ENCODE measurements at regions not wholly inside any gene's neighbourhood (a gene's known extent, or its start where the extent isn't known, plus 50 kb on each side); places are given as distances from the start of the nearest gene placed in this dataset.

DNA sequence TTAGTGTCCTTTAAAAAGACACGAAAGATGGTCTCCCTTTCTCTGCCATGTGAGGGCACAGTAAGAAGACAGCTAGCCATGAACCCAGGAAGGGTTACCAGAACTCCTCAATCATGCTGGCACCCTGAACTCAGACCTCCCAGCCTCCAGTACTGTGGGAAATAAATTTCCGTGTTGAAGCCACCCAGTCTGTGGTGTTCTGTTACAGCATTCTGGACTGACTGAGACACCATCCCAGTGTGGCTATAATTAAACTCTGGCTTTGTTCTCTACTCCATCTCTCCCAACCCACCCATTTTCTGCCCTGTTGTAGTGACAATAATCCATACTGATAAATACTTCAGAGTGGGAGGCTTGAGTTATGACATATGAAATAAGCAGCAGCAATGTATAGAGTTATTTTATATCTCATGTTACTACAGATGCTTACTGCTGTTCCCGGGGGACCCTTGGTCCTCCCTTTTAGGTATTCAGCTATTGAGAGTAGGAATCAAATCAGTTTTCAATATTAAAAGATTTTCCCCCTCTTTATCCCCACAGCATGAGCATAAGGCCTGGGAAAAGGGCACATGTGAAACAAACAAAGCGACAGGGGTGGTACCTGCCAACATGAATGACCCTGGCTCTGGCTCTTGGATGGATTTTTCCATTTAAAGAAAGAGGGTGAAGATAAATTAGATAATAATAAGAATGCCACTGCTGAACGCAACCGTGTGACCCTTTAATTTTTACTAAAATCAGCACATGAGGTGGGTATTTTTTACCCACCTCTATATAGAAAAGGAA is 224.3 kb upstream of the SLC35B3 start:
- no peaks in the 10 kb centered on the region for H3K36me3 ChIP-seq (ENCODE audit: control insufficient read depth, insufficient read depth, low read length)
- DNase-seq: no peak
- H3K4me3 ChIP-seq (ENCODE audit: low read length): no peak overlapping the region
- no peaks in the 10 kb centered on the region for H3K4me1 ChIP-seq (ENCODE audit: control insufficient read depth, insufficient read depth, low read length)
- no peaks in the 10 kb centered on the region for H3K27me3 ChIP-seq (ENCODE audit: control insufficient read depth, insufficient read depth, low read length)
- WGBS (ENCODE audit: insufficient coverage, low lambda C conversion rate): 93% methylated on average over 3 of the region's 6 CpGs
- H3K9me3 ChIP-seq (ENCODE audit: control insufficient read depth, low read depth, low read length): no peaks in the 10 kb centered on the region
- H3K27ac ChIP-seq (ENCODE audit: low read length): no peak overlapping the region

DNA sequence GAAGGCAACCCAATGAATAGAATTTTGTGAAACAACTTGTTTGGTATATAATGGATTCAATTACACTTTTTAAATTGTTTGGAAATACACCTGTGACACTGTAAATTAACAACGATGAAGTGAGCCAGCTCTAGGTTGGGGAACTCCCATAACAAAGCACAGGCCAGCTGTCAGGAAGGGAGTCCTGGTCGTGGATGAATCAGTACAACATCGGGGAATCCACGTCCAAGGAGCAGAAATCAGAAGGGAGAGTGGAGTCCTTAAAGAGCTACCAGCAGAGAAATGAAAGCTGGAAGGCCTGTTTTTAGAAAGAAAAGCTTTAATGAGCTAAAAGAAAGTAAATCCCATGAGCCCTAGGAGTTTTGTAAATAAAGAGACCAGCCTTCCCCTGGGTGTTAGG is 223.1 kb upstream of the SLC35B3 start:
- Histone ChIP-seq H3K4me3 (ENCODE audit: low read length) (no peak overlapping the region), H3K27ac (ENCODE audit: low read length) (no peak overlapping the region), H3K4me1 (ENCODE audit: control insufficient read depth, insufficient read depth, low read length) (no peaks in the 10 kb centered on the region), H3K27me3 (ENCODE audit: control insufficient read depth, insufficient read depth, low read length) (no peaks in the 10 kb centered on the region), H3K9me3 (ENCODE audit: control insufficient read depth, low read depth, low read length) (no peaks in the 10 kb centered on the region), H3K36me3 (ENCODE audit: control insufficient read depth, insufficient read depth, low read length) (no peaks in the 10 kb centered on the region)
- WGBS (ENCODE audit: insufficient coverage, low lambda C conversion rate): 70% methylated on average over 4 of the region's 4 CpGs
- DNase-seq: no peak

DNA sequence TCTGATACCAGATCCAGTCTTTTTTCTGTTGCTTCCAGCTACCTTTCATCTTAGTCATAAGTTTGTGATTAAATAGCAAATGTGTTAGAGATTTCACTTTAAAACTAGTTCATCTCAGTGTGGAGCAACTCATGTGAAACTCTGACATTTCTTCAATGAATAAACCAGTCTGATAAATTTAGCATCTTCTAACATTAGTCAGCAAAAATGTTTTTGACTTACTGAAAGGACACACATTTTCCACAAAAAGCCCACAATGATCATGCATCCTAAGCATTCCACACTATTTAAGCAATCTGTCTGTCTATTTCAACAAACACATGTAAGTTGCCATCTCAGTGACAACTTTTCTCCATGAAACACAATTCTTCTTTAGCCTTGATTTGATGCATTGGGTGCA is 222.2 kb upstream of the SLC35B3 start:
- H3K27me3 ChIP-seq (ENCODE audit: control insufficient read depth, insufficient read depth, low read length): no peaks in the 10 kb centered on the region
- H3K4me3 ChIP-seq (ENCODE audit: low read length): no peak overlapping the region
- DNase-seq: no peak
- no peak overlapping the region for H3K27ac ChIP-seq (ENCODE audit: low read length)
- no peaks in the 10 kb centered on the region for H3K4me1 ChIP-seq (ENCODE audit: control insufficient read depth, insufficient read depth, low read length)
- no peaks in the 10 kb centered on the region for H3K36me3 ChIP-seq (ENCODE audit: control insufficient read depth, insufficient read depth, low read length)
- no peaks in the 10 kb centered on the region for H3K9me3 ChIP-seq (ENCODE audit: control insufficient read depth, low read depth, low read length)

DNA sequence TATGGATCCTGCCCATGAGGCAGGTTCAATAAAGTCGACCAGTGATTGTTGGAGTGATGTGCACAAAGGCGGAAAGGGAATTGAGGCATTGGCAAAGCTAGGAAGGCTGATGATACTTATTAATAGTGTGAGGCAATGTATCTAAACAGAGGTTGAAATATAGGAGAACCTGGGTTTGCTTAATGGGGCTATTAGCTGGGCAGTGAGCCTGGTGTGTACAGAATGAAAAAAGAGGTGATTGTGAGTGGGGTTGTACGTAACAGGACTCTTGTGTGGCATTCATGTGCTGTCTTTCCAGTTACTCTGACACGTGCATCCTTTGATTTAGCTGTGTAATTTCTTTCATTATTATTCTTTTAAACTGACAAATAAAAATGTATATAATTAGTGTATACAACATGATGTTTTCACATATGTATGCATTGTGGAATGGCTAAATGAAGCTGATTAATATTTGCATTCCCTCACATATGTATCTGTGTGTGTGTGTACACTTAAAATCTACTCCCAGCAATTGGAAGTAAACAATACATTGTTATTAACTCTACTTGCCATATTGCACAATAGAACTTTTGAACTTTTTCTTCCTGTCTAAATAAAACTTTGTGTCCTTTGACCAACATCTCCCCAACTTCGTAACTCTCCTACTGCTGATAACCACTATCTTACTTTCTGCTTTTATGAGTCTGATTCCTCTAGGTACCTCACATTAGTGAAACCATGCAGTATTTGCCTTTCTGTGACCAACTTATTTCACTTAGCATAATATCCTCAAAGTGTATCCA is 220.5 kb upstream of the SLC35B3 start:
- Histone ChIP-seq H3K4me3 (ENCODE audit: low read length) (no peak overlapping the region), H3K9me3 (ENCODE audit: control insufficient read depth, low read depth, low read length) (no peaks in the 10 kb centered on the region), H3K36me3 (ENCODE audit: control insufficient read depth, insufficient read depth, low read length) (no peaks in the 10 kb centered on the region), H3K27me3 (ENCODE audit: control insufficient read depth, insufficient read depth, low read length) (no peaks in the 10 kb centered on the region), H3K4me1 (ENCODE audit: control insufficient read depth, insufficient read depth, low read length) (no peaks in the 10 kb centered on the region), H3K27ac (ENCODE audit: low read length) (no peak overlapping the region)
- WGBS (ENCODE audit: insufficient coverage, low lambda C conversion rate): 80% methylated on average over 4 of the region's 5 CpGs
- DNase-seq: peak; percentile 10 to 12

DNA sequence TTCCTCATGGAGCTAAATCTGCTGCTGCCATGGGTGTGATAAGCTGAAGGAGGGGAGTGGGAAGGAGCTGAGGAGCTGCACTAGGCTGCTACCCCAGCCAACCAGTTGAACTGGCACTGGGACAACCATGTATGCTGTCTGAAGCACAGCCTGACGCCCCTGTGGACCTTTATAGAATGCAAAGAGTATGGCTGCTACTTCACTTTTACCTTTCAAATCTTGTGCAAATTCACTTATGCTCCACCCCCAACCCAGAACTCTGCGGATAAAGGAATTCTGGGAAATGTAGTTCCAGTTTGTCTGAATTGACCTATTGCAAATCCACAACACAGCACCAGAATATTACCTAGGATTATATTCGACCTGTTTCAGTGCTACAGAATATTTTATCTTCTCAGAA is 217.4 kb upstream of the SLC35B3 start:
- no peak overlapping the region for H3K4me3 ChIP-seq (ENCODE audit: low read length)
- H3K27ac ChIP-seq (ENCODE audit: low read length): no peak overlapping the region
- no peak for DNase-seq
- H3K36me3 ChIP-seq (ENCODE audit: control insufficient read depth, insufficient read depth, low read length): no peaks in the 10 kb centered on the region
- no peaks in the 10 kb centered on the region for H3K4me1 ChIP-seq (ENCODE audit: control insufficient read depth, insufficient read depth, low read length)
- WGBS (ENCODE audit: insufficient coverage, low lambda C conversion rate): no CpG with 5 or more reads among the region's 3 CpGs
- H3K27me3 ChIP-seq (ENCODE audit: control insufficient read depth, insufficient read depth, low read length): no peaks in the 10 kb centered on the region
- H3K9me3 ChIP-seq (ENCODE audit: control insufficient read depth, low read depth, low read length): no peaks in the 10 kb centered on the region

DNA sequence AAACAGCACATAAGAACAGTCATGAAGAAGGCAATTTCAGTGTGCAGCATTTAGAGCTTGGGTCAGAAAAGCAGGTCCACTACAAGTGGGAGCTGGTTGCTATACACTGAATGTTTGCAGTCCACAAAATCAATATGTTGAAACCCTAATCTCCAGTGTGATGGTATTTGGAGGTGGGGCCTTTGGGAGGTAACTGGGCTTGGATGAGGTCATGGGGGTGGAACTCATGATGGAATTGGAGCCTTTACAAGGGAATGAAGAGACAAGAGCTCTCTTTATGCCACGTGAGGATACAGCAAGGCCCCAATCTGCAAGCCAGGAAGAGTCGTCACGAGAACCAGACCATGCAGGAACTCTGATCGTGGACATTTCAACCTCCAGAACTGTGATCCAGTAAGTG is 216.7 kb upstream of the SLC35B3 start:
- Histone ChIP-seq H3K4me3 (ENCODE audit: low read length) (no peak overlapping the region), H3K27me3 (ENCODE audit: control insufficient read depth, insufficient read depth, low read length) (no peaks in the 10 kb centered on the region), H3K36me3 (ENCODE audit: control insufficient read depth, insufficient read depth, low read length) (no peaks in the 10 kb centered on the region), H3K4me1 (ENCODE audit: control insufficient read depth, insufficient read depth, low read length) (no peaks in the 10 kb centered on the region), H3K27ac (ENCODE audit: low read length) (no peak overlapping the region), H3K9me3 (ENCODE audit: control insufficient read depth, low read depth, low read length) (no peaks in the 10 kb centered on the region)
- 40% methylated on average over 1 of the region's 4 CpGs for WGBS (ENCODE audit: insufficient coverage, low lambda C conversion rate)
- DNase-seq: no peak

DNA sequence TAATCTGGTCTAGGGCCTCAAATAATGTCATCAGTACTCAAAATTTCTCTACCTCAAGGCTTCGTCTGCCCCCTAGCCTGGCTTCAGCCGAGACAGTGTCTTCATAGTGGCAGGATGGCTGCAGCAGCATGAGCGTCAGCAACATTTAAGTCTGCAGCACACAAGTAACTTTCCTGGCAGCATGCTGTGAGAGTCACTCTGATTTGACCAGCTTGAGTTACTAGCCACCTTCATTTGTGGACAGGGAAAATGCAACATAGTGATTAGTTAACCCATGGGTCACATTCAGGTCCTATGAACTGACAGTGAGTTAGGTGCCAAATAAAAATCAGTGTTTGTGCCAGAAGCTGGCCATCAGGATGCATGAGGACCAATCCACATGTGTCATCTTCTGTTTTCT is 209.9 kb upstream of the SLC35B3 start:
- Histone ChIP-seq H3K4me1 (ENCODE audit: control insufficient read depth, insufficient read depth, low read length) (no peaks in the 10 kb centered on the region), H3K36me3 (ENCODE audit: control insufficient read depth, insufficient read depth, low read length) (no peaks in the 10 kb centered on the region), H3K27ac (ENCODE audit: low read length) (no peak overlapping the region), H3K4me3 (ENCODE audit: low read length) (no peak overlapping the region), H3K27me3 (ENCODE audit: control insufficient read depth, insufficient read depth, low read length) (no peaks in the 10 kb centered on the region), H3K9me3 (ENCODE audit: control insufficient read depth, low read depth, low read length) (no peaks in the 10 kb centered on the region)
- DNase-seq: no peak
- WGBS (ENCODE audit: insufficient coverage, low lambda C conversion rate): no CpG with 5 or more reads among the region's 3 CpGs

DNA sequence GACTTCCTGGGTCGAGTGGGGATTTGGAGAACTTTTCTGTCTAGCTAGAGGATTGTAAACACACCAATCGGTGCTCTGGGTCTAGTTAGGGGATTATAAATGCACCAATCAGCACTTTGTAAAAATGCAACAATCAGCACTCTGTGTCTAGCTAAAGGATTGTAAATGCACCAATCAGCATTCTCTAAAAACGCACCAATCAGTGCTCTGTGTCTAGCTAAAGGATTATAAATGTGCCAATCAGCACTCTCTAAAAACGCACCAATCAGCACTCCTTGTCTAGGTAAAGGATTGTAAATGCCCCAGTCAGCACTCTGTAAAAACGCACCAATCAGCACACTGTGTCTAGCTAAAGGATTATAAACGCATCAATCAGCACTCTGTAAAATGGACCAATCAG is 209.0 kb upstream of the SLC35B3 start:
- Histone ChIP-seq H3K27ac (ENCODE audit: low read length) (no peak overlapping the region), H3K4me3 (ENCODE audit: low read length) (no peak overlapping the region), H3K27me3 (ENCODE audit: control insufficient read depth, insufficient read depth, low read length) (no peaks in the 10 kb centered on the region), H3K36me3 (ENCODE audit: control insufficient read depth, insufficient read depth, low read length) (no peaks in the 10 kb centered on the region), H3K9me3 (ENCODE audit: control insufficient read depth, low read depth, low read length) (no peaks in the 10 kb centered on the region), H3K4me1 (ENCODE audit: control insufficient read depth, insufficient read depth, low read length) (no peaks in the 10 kb centered on the region)
- DNase-seq: no peak
- no CpG with 5 or more reads among the region's 6 CpGs for WGBS (ENCODE audit: insufficient coverage, low lambda C conversion rate)

DNA sequence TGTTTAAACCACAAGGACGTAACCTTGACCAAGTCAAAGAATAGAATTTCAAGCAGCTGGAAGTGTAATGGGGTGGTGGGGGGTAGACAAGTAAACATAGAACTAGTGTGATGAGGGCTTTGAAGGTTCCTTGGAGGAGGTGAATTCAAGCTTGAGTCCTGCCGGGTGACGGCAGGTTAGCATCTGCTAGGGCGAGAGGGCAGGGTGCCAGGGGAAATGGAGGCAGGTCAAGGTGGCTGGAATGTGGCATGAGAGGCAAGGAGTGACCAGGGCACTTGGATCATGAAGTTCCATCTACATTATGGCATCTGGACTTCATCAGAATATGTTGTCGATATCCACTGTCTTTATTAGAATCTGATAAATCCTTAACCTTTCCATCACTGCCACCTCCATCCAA is 207.5 kb upstream of the SLC35B3 start:
- H3K9me3 ChIP-seq (ENCODE audit: control insufficient read depth, low read depth, low read length): no peaks in the 10 kb centered on the region
- no peak overlapping the region for H3K27ac ChIP-seq (ENCODE audit: low read length)
- no peak for DNase-seq
- H3K27me3 ChIP-seq (ENCODE audit: control insufficient read depth, insufficient read depth, low read length): no peaks in the 10 kb centered on the region
- H3K4me1 ChIP-seq (ENCODE audit: control insufficient read depth, insufficient read depth, low read length): no peaks in the 10 kb centered on the region
- H3K36me3 ChIP-seq (ENCODE audit: control insufficient read depth, insufficient read depth, low read length): no peaks in the 10 kb centered on the region
- 86% methylated on average over 1 of the region's 5 CpGs for WGBS (ENCODE audit: insufficient coverage, low lambda C conversion rate)
- H3K4me3 ChIP-seq (ENCODE audit: low read length): no peak overlapping the region

DNA sequence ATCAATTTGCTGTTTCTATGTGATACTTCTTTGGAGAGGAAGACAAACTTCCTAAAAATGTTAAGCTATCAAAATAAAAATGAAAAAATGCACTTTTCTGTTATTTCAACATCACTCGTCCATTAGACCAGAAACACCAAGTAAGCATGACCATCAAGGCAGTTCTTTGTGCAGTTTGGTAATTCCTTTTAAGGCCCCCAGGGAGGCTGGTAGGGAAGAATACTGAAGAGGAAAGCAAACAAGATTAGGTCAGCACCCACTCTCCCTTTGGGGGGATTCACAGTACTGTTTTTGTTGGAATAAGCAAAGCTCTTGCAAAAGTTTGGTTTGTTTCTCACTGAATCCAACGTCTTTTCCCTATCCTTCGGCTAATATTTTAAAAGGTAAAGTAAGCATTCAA is 206.8 kb upstream of the SLC35B3 start:
- Histone ChIP-seq H3K27me3 (ENCODE audit: control insufficient read depth, insufficient read depth, low read length) (no peaks in the 10 kb centered on the region), H3K36me3 (ENCODE audit: control insufficient read depth, insufficient read depth, low read length) (no peaks in the 10 kb centered on the region), H3K9me3 (ENCODE audit: control insufficient read depth, low read depth, low read length) (no peaks in the 10 kb centered on the region), H3K27ac (ENCODE audit: low read length) (no peak overlapping the region), H3K4me3 (ENCODE audit: low read length) (no peak overlapping the region), H3K4me1 (ENCODE audit: control insufficient read depth, insufficient read depth, low read length) (no peaks in the 10 kb centered on the region)
- no CpG with 5 or more reads among the region's 3 CpGs for WGBS (ENCODE audit: insufficient coverage, low lambda C conversion rate)
- DNase-seq: no peak
